Smooth muscle cell (in vitro differentiated cells): ENCODE measurements at regions not wholly inside any gene's neighbourhood (a gene's known extent, or its start where the extent isn't known, plus 50 kb on each side); places are given as distances from the start of the nearest gene placed in this dataset.
"Not testable (repeated sequence)": the region's sequence is repeated elsewhere in the genome, so short reads cannot be mapped to it uniquely, and the experiment has no call there.

ENCODE experiments used
- DNase-seq: peaks from one replicate; lab custom pipeline; 2025; ENCODE audit not compliant: unreplicated experiment; lab: John Stamatoyannopoulos, UW
- H2AFZ ChIP-seq: fragments of 200-600 bp; sonication (generic); 2 replicates; pipeline ENCODE4 v1.6.0; 2016; ENCODE audit warnings: antibody characterized with exemption, low read depth, mild to moderate bottlenecking
- H3F3A ChIP-seq: fragments of 200-600 bp; sonication (generic); 2 replicates; pipeline ENCODE4 v1.6.0; 2017; ENCODE audit warnings: antibody characterized with exemption, low read depth
- H3K27ac ChIP-seq: fragments of 200-600 bp; sonication (generic); 2 replicates; pipeline ENCODE4 v1.5.1; 2016; ENCODE audit warnings: low read depth, mild to moderate bottlenecking
- H3K27me3 ChIP-seq: fragments of 200-600 bp; sonication (generic); 2 replicates; pipeline ENCODE4 v1.6.1; 2016; ENCODE audit warnings: low read depth, mild to moderate bottlenecking
- H3K36me3 ChIP-seq: fragments of 200-600 bp; sonication (generic); 2 replicates; pipeline ENCODE4 v1.5.1; 2016; ENCODE audit warnings: low read depth
- H3K4me1 ChIP-seq: fragments of 200-600 bp; sonication (generic); 2 replicates; pipeline ENCODE4 v1.5.1; 2016; ENCODE audit warnings: low read depth
- H3K4me2 ChIP-seq: fragments of 200-600 bp; sonication (generic); 2 replicates; pipeline ENCODE4 v1.6.0; 2016; ENCODE audit warnings: mild to moderate bottlenecking
- H3K4me3 ChIP-seq: fragments of 200-600 bp; sonication (generic); 2 replicates; pipeline ENCODE4 v1.5.1; 2016; ENCODE audit warnings: mild to moderate bottlenecking
- H3K79me2 ChIP-seq: fragments of 200-600 bp; sonication (generic); 2 replicates; pipeline ENCODE4 v1.6.0; 2016; ENCODE audit warnings: low read depth, mild to moderate bottlenecking
- H3K9ac ChIP-seq: fragments of 200-600 bp; sonication (generic); 2 replicates; pipeline ENCODE4 v1.6.0; 2016; ENCODE audit warnings: low read depth
- H3K9me3 ChIP-seq: fragments of 200-600 bp; sonication (generic); replicated peaks from 2 replicates; pipeline ENCODE4 v1.5.1; 2016; ENCODE audit warnings: low read depth
- H4K20me1 ChIP-seq: fragments of 200-600 bp; sonication (generic); 2 replicates; pipeline ENCODE4 v1.6.0; 2016; ENCODE audit warnings: low read depth
- WGBS: methylation state at CpG from one replicate; pipeline ENCODE4 v1.1.7; 2016; ENCODE audit warnings: low lambda C conversion rate; 5-methylcytosine and 5-hydroxymethylcytosine counted together
- TF ChIP-seq, protein P1 (sequence below): fragments of 200-600 bp; sonication (generic); IDR thresholded peaks from 2 replicates; pipeline ENCODE4 v1.5.1; 2017; ENCODE audit warnings: borderline replicate concordance, mild to moderate bottlenecking, antibody characterized with exemption; ENCODE audit not compliant: insufficient read depth, poor library complexity, severe bottlenecking

DNA sequence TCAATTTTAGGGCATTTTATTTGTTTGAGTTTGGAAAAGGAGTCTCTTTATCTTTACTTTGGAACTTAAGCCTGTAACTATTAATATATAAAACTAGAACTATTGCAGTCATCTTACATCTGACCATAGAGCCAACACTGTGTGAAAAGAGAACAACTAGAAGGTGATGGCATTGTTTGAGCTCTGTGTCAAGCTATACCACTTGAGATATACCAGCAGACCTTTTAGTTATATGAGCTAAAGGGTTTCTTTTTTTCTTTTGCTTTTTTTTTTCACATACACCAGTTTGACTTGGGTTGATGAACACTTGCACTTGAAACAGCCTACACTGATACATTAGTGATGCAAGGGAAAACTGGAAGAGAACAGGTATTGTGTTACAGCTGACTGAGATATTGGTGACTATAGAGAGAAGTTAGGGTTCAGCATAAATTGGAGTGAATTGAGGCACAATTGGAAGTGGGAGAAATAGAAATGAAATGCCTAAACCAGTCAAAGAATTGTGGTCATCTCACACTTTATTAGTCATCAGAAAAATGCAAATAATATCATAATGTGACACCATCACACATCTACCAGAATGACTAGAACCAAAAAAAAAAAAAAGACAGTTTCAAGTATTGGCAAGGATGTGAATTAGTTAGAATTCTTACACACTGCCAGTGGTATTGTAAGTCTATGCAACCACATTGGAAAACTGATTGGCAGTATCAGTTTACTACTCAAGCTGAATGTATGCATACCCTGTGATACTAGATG is 60.9 kb downstream of the ADRB2 start:
- no peaks in the 10 kb centered on the region for H3K27me3 ChIP-seq
- no peaks in the 10 kb centered on the region for H3K9me3 ChIP-seq
- no peak for DNase-seq
- H3K4me1 ChIP-seq = no peaks in the 10 kb centered on the region
- no peak overlapping the region for H3K4me2 ChIP-seq
- H3K9ac ChIP-seq = no peak overlapping the region
- H3K27ac ChIP-seq = no peak overlapping the region
- H4K20me1 ChIP-seq = no peaks in the 10 kb centered on the region
- H3K36me3 ChIP-seq = no peaks in the 10 kb centered on the region
- H3F3A ChIP-seq = no peaks in the 10 kb centered on the region
- H3K79me2 ChIP-seq = no peaks in the 10 kb centered on the region
- no peak overlapping the region for H2AFZ ChIP-seq
- no peak overlapping the region for H3K4me3 ChIP-seq
- TF ChIP-seq, protein P1, sequence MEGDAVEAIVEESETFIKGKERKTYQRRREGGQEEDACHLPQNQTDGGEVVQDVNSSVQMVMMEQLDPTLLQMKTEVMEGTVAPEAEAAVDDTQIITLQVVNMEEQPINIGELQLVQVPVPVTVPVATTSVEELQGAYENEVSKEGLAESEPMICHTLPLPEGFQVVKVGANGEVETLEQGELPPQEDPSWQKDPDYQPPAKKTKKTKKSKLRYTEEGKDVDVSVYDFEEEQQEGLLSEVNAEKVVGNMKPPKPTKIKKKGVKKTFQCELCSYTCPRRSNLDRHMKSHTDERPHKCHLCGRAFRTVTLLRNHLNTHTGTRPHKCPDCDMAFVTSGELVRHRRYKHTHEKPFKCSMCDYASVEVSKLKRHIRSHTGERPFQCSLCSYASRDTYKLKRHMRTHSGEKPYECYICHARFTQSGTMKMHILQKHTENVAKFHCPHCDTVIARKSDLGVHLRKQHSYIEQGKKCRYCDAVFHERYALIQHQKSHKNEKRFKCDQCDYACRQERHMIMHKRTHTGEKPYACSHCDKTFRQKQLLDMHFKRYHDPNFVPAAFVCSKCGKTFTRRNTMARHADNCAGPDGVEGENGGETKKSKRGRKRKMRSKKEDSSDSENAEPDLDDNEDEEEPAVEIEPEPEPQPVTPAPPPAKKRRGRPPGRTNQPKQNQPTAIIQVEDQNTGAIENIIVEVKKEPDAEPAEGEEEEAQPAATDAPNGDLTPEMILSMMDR = no peak

DNA sequence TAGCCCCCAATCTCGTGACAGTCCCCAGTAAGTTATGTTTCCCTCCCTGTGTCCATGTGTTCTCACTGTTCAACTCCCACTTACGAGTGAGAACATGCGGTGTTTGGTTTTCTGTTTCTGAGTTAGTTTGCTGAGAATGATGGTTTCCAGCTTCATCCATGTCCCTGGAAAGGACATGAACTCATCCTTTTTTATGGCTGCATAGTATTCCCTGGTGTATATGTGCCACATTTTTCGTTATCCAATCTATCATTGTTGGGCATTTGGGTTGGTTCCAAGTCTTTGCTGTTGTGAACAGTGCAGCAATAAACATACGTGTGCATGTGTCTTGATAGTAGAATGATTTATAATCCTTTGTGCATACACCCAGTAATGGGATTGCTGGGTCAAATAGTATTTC is 63.5 kb downstream of the ADRB2 start:
- not testable (repeated sequence) for H3K4me1 ChIP-seq, DNase-seq, H3K27me3 ChIP-seq, H3K4me3 ChIP-seq, H3K27ac ChIP-seq, H3K9ac ChIP-seq, H4K20me1 ChIP-seq, H3K9me3 ChIP-seq, H2AFZ ChIP-seq, H3K79me2 ChIP-seq, H3K4me2 ChIP-seq, H3K36me3 ChIP-seq, H3F3A ChIP-seq
- WGBS = 91% methylated on average over 5 of the region's 5 CpGs

DNA sequence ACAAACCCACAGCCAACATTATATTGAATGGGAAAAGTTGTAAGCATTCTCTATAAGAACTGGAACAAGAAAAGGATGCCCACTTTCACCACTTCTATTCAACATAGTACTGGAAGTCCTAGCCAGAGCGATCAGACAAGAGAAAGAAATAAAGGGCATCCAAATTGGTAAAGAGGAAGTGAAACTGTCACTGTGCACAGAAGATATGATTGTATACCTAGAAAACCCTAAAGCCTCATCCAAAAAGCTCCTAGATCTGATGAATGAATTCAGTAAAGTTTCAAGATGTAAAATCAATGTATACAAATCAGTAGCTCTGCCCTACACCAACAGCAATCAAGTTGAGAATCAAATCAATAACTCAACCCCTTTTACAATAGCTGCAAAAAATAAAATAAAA is 69.0 kb downstream of the ADRB2 start:
- WGBS = 91% methylated on average over 1 of the region's 1 CpG
- DNase-seq, H3K27ac ChIP-seq, H3K4me1 ChIP-seq, H3F3A ChIP-seq, H3K9ac ChIP-seq, H3K9me3 ChIP-seq, H3K27me3 ChIP-seq, H3K79me2 ChIP-seq, H3K4me3 ChIP-seq, H2AFZ ChIP-seq, H4K20me1 ChIP-seq, H3K36me3 ChIP-seq, H3K4me2 ChIP-seq: not testable (repeated sequence)

DNA sequence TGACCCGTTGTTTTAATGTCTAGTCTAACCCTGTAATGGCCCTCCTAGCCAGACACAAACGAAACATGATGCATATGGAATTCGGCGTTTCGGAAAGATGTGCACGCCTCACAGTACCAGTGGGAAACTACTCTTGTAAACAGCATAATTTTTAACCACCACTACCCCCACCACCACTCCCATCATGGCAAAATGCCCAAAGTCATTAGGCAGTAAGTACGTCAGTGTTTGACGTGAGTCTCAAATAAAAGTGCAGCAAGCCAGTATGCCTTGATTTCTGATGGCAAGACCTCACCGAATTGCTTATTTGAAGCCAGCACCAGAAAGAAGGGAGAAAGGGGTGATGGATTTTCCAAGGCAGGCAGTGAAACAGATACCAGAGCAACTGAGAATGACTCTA is 71.4 kb downstream of the ADRB2 start:
- Histone ChIP-seq H3K4me1 (no peaks in the 10 kb centered on the region), H3K9ac (no peak overlapping the region), H3K27ac (no peak overlapping the region), H3K4me2 (no peak overlapping the region), H3K27me3 (peaks cover 6% of the 10 kb centered on the region), H3K4me3 (no peak overlapping the region), H3K9me3 (peaks cover 4% of the 10 kb centered on the region), H2AFZ (no peak overlapping the region), H3K79me2 (no peaks in the 10 kb centered on the region), H4K20me1 (no peaks in the 10 kb centered on the region), H3F3A (no peaks in the 10 kb centered on the region), H3K36me3 (no peaks in the 10 kb centered on the region)
- TF ChIP-seq, protein P1 = no peak
- DNase-seq = no peak
- 93% methylated on average over 9 of the region's 9 CpGs for WGBS
